HG03103 (cell line): ENCODE measurements at regions not wholly inside any gene's neighbourhood (a gene's known extent, or its start where the extent isn't known, plus 50 kb on each side); places are given as distances from the start of the nearest gene placed in this dataset.

Experiments
- ATAC-seq: cut with Tn5 transposase; IDR thresholded peaks from one replicate; pipeline ENCODE4 v1.9.1; 2021; ENCODE audit warnings: low read depth; ENCODE audit not compliant: unreplicated experiment

DNA sequence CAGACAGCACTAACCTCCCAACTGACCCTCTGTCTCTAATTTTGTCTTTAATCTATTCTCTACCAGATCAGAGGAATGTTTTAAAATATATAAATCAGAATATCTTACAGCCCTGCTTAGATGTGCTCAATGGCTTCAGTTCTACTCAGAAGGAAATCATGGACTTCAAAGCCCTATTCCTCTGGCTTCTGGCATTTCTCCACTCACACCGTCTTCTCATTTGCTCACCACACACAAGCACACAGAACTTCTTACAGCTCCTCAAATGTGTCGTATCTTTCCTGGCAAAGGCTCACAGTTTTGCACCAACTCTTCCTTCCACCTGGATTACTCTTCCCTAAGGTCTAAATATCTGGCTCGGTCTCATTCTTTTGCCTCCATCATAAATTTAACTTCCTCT, 71.6 kb upstream of the NUDT7 start:
- ATAC-seq, result no peak

DNA sequence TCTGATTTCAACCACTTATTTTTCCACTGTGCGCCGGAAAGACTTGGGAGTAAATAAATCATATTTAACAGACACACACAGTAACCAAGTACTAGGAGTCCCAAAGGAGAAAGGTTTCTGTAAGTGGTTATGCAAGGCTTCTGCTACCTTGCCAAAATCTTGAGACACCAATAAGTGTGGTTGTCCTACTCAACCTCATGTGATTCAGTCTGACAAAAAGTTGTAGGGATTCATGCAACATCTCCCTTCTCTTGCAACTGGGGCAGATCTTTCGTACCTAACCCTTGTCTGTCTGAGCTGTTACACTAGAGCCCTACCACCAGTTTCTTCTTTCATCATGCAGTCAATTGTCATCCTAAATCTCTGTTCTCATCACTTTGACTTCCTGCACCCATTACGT, 69.9 kb upstream of the NUDT7 start:
- ATAC-seq, result no peak

DNA sequence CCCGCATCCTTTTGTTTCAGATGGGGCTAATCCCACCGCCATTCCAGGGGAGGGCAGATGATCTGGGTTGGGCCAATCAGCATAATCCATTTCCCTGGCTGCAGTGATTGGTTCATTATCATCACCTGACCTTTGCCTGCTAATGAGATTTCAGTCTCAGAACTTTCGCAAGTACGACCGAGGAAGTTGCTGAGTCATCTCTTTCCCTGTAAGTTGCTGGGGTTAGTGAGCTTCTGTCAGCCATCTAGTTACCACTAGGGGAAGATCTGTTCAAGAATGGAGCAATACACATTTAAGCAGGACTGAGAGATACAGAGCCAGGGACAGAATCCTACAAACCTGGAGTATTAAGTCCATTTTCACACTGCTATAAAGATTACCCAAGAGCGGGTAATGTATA, 65.3 kb upstream of the NUDT7 start:
- ATAC-seq, result peak; percentile 73

DNA sequence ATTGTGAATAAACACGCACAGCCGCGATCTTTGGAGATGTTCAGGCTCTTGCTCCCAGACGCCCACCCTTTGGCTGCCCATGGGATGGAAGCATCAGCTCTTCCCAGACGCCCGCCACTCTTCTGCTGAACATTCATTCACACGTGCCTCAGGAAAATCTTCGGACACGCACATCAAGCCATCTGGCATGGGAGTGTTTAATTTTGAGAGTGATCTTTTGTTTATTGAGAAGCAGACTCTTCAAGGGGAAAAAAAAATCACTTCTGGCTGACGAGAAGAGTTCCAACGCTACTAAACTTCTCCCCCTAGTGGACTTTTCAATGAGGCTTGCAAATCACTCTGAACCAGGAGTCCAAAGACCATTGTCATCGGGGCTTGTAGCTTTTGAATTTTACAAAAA, 62.0 kb upstream of the NUDT7 start:
- no peak for ATAC-seq

- ATAC-seq, result no peak
Measured at GRCh38 chr16:77662246-77662645, 60.1 kb upstream of the NUDT7 start.

DNA sequence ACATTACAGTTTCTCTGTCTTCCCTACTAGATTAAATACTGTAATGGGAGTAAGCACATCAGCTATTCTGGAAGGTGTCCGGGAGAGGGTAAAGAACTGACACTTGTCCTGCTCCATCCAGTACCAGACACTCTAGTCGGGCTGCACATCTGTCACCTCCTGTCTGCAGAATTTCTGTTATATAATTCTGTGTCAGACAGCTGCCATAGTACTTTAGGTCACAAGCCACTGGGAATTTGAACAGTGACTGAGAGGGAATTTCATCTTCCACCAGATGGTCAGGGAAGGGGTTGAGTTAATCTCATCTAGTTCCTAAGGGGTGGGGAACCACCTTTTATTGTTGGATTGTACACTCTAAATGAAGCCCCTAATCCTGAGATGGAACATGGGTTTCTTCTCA, 58.6 kb upstream of the NUDT7 start:
- no peak for ATAC-seq

GRCh38 chr16:77666771-77667170, 55.5 kb upstream of the NUDT7 start:
- ATAC-seq, result no peak

DNA sequence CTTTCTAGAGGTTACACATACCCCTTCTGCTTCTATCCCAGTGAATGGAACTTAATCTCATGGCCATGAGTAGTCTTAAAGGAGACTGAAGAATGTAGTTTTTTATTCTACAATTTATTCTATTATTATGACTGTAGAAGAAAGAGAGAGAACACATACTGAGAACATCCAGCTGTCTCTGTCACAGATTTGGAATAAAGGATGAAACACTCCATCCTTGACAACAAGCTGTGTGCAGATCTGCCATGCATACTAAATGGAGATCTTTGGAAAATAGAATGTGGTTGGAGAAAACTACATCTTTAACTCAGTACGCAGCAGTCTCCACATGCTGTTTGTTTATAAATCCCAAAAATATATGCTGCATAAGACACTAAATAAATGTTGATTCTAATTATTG, 54.1 kb upstream of the NUDT7 start:
- no peak for ATAC-seq

DNA sequence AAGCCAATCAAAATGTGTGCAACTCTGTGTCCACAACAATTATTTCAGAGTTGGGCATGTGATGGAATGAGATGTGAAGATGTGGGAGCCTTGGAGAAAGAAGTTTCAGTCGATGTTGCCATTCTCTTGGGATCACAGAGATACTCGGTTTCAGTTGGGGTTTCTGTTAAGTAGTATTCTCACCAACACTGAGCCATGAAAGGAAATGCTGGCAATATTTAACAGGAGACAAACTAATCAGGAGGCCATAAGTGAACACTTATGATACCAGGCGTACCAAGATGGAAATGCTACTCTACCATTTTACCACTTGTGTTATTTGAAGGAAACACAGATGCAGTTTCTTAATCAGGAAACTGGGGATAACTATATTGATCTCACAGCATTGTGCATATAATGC, 53.3 kb upstream of the NUDT7 start:
- no peak for ATAC-seq
